Smooth muscle cell (in vitro differentiated cells): ENCODE measurements at regions not wholly inside any gene's neighbourhood (a gene's known extent, or its start where the extent isn't known, plus 50 kb on each side); places are given as distances from the start of the nearest gene placed in this dataset.

Experiments used
- DNase-seq: peaks from one replicate; lab custom pipeline; 2025; ENCODE audit not compliant: unreplicated experiment; lab: John Stamatoyannopoulos, UW
- H2AFZ ChIP-seq: fragments of 200-600 bp; sonication (generic); 2 replicates; pipeline ENCODE4 v1.6.0; 2016; ENCODE audit warnings: antibody characterized with exemption, low read depth, mild to moderate bottlenecking
- H3F3A ChIP-seq: fragments of 200-600 bp; sonication (generic); 2 replicates; pipeline ENCODE4 v1.6.0; 2017; ENCODE audit warnings: antibody characterized with exemption, low read depth
- H3K27ac ChIP-seq: fragments of 200-600 bp; sonication (generic); 2 replicates; pipeline ENCODE4 v1.5.1; 2016; ENCODE audit warnings: low read depth, mild to moderate bottlenecking
- H3K27me3 ChIP-seq: fragments of 200-600 bp; sonication (generic); 2 replicates; pipeline ENCODE4 v1.6.1; 2016; ENCODE audit warnings: low read depth, mild to moderate bottlenecking
- H3K36me3 ChIP-seq: fragments of 200-600 bp; sonication (generic); 2 replicates; pipeline ENCODE4 v1.5.1; 2016; ENCODE audit warnings: low read depth
- H3K4me1 ChIP-seq: fragments of 200-600 bp; sonication (generic); 2 replicates; pipeline ENCODE4 v1.5.1; 2016; ENCODE audit warnings: low read depth
- H3K4me2 ChIP-seq: fragments of 200-600 bp; sonication (generic); 2 replicates; pipeline ENCODE4 v1.6.0; 2016; ENCODE audit warnings: mild to moderate bottlenecking
- H3K4me3 ChIP-seq: fragments of 200-600 bp; sonication (generic); 2 replicates; pipeline ENCODE4 v1.5.1; 2016; ENCODE audit warnings: mild to moderate bottlenecking
- H3K79me2 ChIP-seq: fragments of 200-600 bp; sonication (generic); 2 replicates; pipeline ENCODE4 v1.6.0; 2016; ENCODE audit warnings: low read depth, mild to moderate bottlenecking
- H3K9ac ChIP-seq: fragments of 200-600 bp; sonication (generic); 2 replicates; pipeline ENCODE4 v1.6.0; 2016; ENCODE audit warnings: low read depth
- H3K9me3 ChIP-seq: fragments of 200-600 bp; sonication (generic); replicated peaks from 2 replicates; pipeline ENCODE4 v1.5.1; 2016; ENCODE audit warnings: low read depth
- H4K20me1 ChIP-seq: fragments of 200-600 bp; sonication (generic); 2 replicates; pipeline ENCODE4 v1.6.0; 2016; ENCODE audit warnings: low read depth
- CTCF ChIP-seq: fragments of 200-600 bp; sonication (generic); IDR thresholded peaks from 2 replicates; pipeline ENCODE4 v1.5.1; 2017; ENCODE audit warnings: borderline replicate concordance, mild to moderate bottlenecking, antibody characterized with exemption; ENCODE audit not compliant: insufficient read depth, poor library complexity, severe bottlenecking
- WGBS: methylation state at CpG from one replicate; pipeline ENCODE4 v1.1.7; 2016; ENCODE audit warnings: low lambda C conversion rate; 5-methylcytosine and 5-hydroxymethylcytosine counted together

DNA sequence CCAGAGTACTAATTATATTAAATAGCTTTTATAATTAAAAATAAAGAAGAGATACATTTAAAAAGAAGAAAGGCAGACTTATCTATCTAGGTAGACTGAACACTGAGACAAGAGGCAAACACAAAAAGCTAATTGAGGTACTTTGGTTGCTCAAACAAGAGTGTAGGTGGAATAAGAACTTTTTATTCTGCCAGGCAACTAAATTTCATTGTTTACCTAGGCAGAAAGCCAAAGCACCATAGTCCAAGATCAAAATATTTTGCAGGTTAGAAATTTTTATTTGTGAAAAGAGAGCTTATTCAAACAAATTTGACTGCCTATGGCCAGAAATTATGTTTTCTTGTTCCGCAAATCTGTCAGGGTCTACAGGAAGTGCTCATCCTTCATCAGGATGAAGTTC is 499.6 kb upstream of the GBE1 start:
- Histone ChIP-seq H3K4me1 (no peaks in the 10 kb centered on the region), H3K9me3 (no peaks in the 10 kb centered on the region), H3K36me3 (no peaks in the 10 kb centered on the region), H3K79me2 (no peaks in the 10 kb centered on the region), H3K27ac (no peak overlapping the region), H2AFZ (no peak overlapping the region), H4K20me1 (no peaks in the 10 kb centered on the region), H3K27me3 (no peaks in the 10 kb centered on the region), H3F3A (no peaks in the 10 kb centered on the region), H3K4me3 (no peak overlapping the region), H3K9ac (no peak overlapping the region), H3K4me2 (no peak overlapping the region)
- 89% methylated on average over 1 of the region's 1 CpG for WGBS
- no peak for TF ChIP-seq CTCF
- no peak for DNase-seq

GRCh38 chr3:82259994-82260393 is 498.5 kb upstream of the GBE1 start:
- 92% methylated on average over 4 of the region's 4 CpGs for WGBS
- Histone ChIP-seq H3K27me3 (no peaks in the 10 kb centered on the region), H3K79me2 (no peaks in the 10 kb centered on the region), H3K36me3 (no peaks in the 10 kb centered on the region), H3K4me1 (no peaks in the 10 kb centered on the region), H3K9me3 (no peaks in the 10 kb centered on the region), H2AFZ (no peak overlapping the region), H3K4me2 (no peak overlapping the region), H3K4me3 (no peak overlapping the region), H3K27ac (no peak overlapping the region), H4K20me1 (no peaks in the 10 kb centered on the region), H3K9ac (no peak overlapping the region), H3F3A (no peaks in the 10 kb centered on the region)
- DNase-seq, result no peak
- TF ChIP-seq CTCF, result no peak

GRCh38 chr3:82240322-82240721 is 478.9 kb upstream of the GBE1 start:
- Histone ChIP-seq H3K36me3 (no peaks in the 10 kb centered on the region), H3K4me3 (no peak overlapping the region), H4K20me1 (no peaks in the 10 kb centered on the region), H3K27me3 (no peaks in the 10 kb centered on the region), H3F3A (no peaks in the 10 kb centered on the region), H3K4me2 (no peak overlapping the region), H3K27ac (no peak overlapping the region), H2AFZ (no peak overlapping the region), H3K9me3 (no peaks in the 10 kb centered on the region), H3K9ac (no peak overlapping the region), H3K79me2 (no peaks in the 10 kb centered on the region), H3K4me1 (no peaks in the 10 kb centered on the region)
- TF ChIP-seq CTCF, result no peak
- DNase-seq, result no peak
- 88% methylated on average over 4 of the region's 4 CpGs for WGBS

GRCh38 chr3:82236257-82236656 is 474.8 kb upstream of the GBE1 start:
- no peak overlapping the region for H3K9ac ChIP-seq
- no peak for DNase-seq
- no peak overlapping the region for H3K4me2 ChIP-seq
- H3K27ac ChIP-seq, result no peak overlapping the region
- no peak overlapping the region for H3K4me3 ChIP-seq
- no peaks in the 10 kb centered on the region for H4K20me1 ChIP-seq
- H3K9me3 ChIP-seq, result no peaks in the 10 kb centered on the region
- no peaks in the 10 kb centered on the region for H3K79me2 ChIP-seq
- no peaks in the 10 kb centered on the region for H3K4me1 ChIP-seq
- no peaks in the 10 kb centered on the region for H3K27me3 ChIP-seq
- H3F3A ChIP-seq, result no peaks in the 10 kb centered on the region
- no peaks in the 10 kb centered on the region for H3K36me3 ChIP-seq
- WGBS, result 89% methylated on average over 3 of the region's 3 CpGs
- no peak for TF ChIP-seq CTCF
- H2AFZ ChIP-seq, result no peak overlapping the region
